Body of pancreas (tissue), 4 donors: ENCODE measurements at regions not wholly inside any gene's neighbourhood (a gene's known extent, or its start where the extent isn't known, plus 50 kb on each side); places are given as distances from the start of the nearest gene placed in this dataset.

Experiments
- POLR2A ChIP-seq, 3 donors: fragments of 450-650 bp; IDR thresholded peaks; one replicate each; pipeline ENCODE4 v1.6.1; 2016; ENCODE audit warnings: antibody characterized with exemption in 3 of 3, mild to moderate bottlenecking in 2 of 3
- TF ChIP-seq, protein P1 (sequence below), 7 experiments: fragments of 450-650 bp in 4 of 7; fragments of 200-600 bp in 3 of 7; sonication (generic) in 3 of 7; IDR thresholded peaks; one replicate each; pipeline ENCODE4 v1.5.1; 2016 to 2019; ENCODE audit warnings: antibody characterized with exemption in 7 of 7

DNA sequence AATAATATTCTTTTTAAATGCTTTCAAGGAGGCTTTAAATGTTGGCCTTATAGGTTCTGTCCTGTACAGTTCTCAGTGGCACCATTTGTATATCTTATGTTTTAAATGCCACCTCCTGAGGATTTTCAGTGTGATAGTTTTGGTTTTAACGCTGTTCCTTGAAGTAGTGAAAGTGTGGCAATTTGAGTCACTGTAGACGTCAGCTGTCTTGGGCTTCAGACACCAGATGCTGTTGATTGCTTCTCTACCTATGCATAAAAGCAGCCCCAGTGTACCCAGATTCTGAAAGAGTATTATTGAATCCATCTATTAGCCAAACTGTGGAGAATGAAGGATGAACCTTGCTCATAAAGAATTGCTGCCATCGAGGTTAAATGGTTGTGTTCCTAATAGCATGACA is 316.8 kb upstream of the GBE1 start:
- TF ChIP-seq, protein P1, sequence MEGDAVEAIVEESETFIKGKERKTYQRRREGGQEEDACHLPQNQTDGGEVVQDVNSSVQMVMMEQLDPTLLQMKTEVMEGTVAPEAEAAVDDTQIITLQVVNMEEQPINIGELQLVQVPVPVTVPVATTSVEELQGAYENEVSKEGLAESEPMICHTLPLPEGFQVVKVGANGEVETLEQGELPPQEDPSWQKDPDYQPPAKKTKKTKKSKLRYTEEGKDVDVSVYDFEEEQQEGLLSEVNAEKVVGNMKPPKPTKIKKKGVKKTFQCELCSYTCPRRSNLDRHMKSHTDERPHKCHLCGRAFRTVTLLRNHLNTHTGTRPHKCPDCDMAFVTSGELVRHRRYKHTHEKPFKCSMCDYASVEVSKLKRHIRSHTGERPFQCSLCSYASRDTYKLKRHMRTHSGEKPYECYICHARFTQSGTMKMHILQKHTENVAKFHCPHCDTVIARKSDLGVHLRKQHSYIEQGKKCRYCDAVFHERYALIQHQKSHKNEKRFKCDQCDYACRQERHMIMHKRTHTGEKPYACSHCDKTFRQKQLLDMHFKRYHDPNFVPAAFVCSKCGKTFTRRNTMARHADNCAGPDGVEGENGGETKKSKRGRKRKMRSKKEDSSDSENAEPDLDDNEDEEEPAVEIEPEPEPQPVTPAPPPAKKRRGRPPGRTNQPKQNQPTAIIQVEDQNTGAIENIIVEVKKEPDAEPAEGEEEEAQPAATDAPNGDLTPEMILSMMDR (IDR thresholded peaks at IDR 0.05) = no peak
- TF ChIP-seq POLR2A (IDR thresholded peaks at IDR 0.05) = no peak
